HepG2 (cell line): ENCODE measurements at regions not wholly inside any gene's neighbourhood (a gene's known extent, or its start where the extent isn't known, plus 50 kb on each side); places are given as distances from the start of the nearest gene placed in this dataset.
"Not testable (repeated sequence)": the region's sequence is repeated elsewhere in the genome, so short reads cannot be mapped to it uniquely, and the experiment has no call there.

Source experiments
- ATAC-seq: fragments of 200-7000 bp; cut with Tn5 transposase; 3 replicates; pipeline ENCODE4 v1.9.1; 2020; ENCODE audit warnings: mild to moderate bottlenecking, moderate library complexity
- BruUV-seq: library from RNA; stranded (reverse); fragments of 400-500 nt; replicated peaks from 2 replicates; lab custom pipeline; 2021; lab: Mats Ljungman, UMichigan
- CTCF ChIA-PET: fragments of 300-600 bp; formaldehyde crosslinking; extraction: SDS; loops from one replicate; lab custom pipeline; 2021; ENCODE audit warnings: low total read pairs, inconsistent platforms, low intra/inter-chr PET ratio; lab: Yijun Ruan, JAX
- POLR2A ChIA-PET: fragments of 350-600 bp; sonication (Branson Sonifier 250); formaldehyde crosslinking; loops from one replicate; lab custom pipeline; 2020; ENCODE audit warnings: antibody characterized with exemption, inconsistent platforms; lab: Yijun Ruan, JAX
- DNase-seq: peaks from one replicate; pipeline ENCODE4 v3.0.0-alpha.2; 2015; ENCODE audit warnings: low spot score
- FAIRE-seq: peaks from 3 replicates; lab custom pipeline; 2011; peaks lifted over from hg19 to GRCh38; lab: Jason Lieb, UNC
- H2AFZ ChIP-seq: one replicate; pipeline ENCODE4 v1.6.1; 2011; ENCODE audit warnings: low read length, inconsistent platforms
- H3K27ac ChIP-seq: fragments of 300-600 bp; 3 replicates; pipeline ENCODE4 v1.8.0; 2011; ENCODE audit warnings: mixed run types, mild to moderate bottlenecking, mixed read lengths, low read length, inconsistent platforms; ENCODE audit not compliant: insufficient read depth; ENCODE audit errors: extremely low read length
- H3K27me3 ChIP-seq, 2 experiments: fragments of 200-600 bp in 1 of 2; 2 replicates in 1 of 2; 3 replicates in 1 of 2; pipeline versions ENCODE4 v1.6.0 to v1.8.0; 2011; ENCODE audit warnings: low read length in 2 of 2, mild to moderate bottlenecking in 2 of 2, moderate library complexity in 2 of 2, inconsistent platforms in 1 of 2; ENCODE audit not compliant: insufficient read depth in 2 of 2, control insufficient read depth in 1 of 2
- H3K36me3 ChIP-seq, 2 experiments: fragments of 200-600 bp in 1 of 2; replicated peaks in 1 of 2; 2 replicates in 1 of 2; 3 replicates in 1 of 2; pipeline versions ENCODE4 v1.5.1 to v1.8.0; 2011; ENCODE audit warnings: low read length in 2 of 2, inconsistent platforms in 1 of 2; ENCODE audit not compliant: insufficient read depth in 2 of 2, control insufficient read depth in 1 of 2
- H3K4me1 ChIP-seq: 2 replicates; pipeline ENCODE4 v1.5.1; 2012; ENCODE audit warnings: low read length, inconsistent platforms; ENCODE audit not compliant: insufficient read depth
- H3K4me2 ChIP-seq: 2 replicates; pipeline ENCODE4 v1.6.0; 2011; ENCODE audit warnings: low read depth, low read length, inconsistent platforms
- H3K4me3 ChIP-seq, 3 experiments: fragments of 200-600 bp in 1 of 3; sonication (generic), shearing (Covaris generic) in 1 of 3; replicated peaks in 1 of 3; 2 replicates each; pipeline ENCODE4 v1.5.1; 2011 to 2016; ENCODE audit warnings: low read length in 3 of 3, inconsistent platforms in 2 of 3, low read depth in 2 of 3, mild to moderate bottlenecking in 2 of 3, control low read depth in 1 of 3, mixed read lengths in 1 of 3; ENCODE audit not compliant: insufficient read depth in 1 of 3
- H3K79me2 ChIP-seq: one replicate; pipeline ENCODE4 v1.6.1; 2011; ENCODE audit warnings: low read length, inconsistent platforms; ENCODE audit not compliant: insufficient read depth
- H3K9ac ChIP-seq: 2 replicates; pipeline ENCODE4 v1.6.0; 2011; ENCODE audit warnings: mild to moderate bottlenecking, low read depth, low read length, inconsistent platforms; ENCODE audit not compliant: insufficient read depth
- H3K9me3 ChIP-seq: 2 replicates; pipeline ENCODE4 v1.5.1; 2012; ENCODE audit warnings: mild to moderate bottlenecking, low read length
- H4K20me1 ChIP-seq: 2 replicates; pipeline ENCODE4 v1.6.0; 2011; ENCODE audit warnings: inconsistent platforms, mild to moderate bottlenecking, low read length, moderate library complexity; ENCODE audit not compliant: insufficient read depth
- CBX2 ChIP-seq, 2 experiments: fragments of 200-600 bp in 1 of 2; sonication (generic); formaldehyde crosslinking in 1 of 2; IDR thresholded peaks; 2 replicates each; pipeline versions ENCODE4 v1.7.0 to v1.8.1; 2018 to 2022; ENCODE audit warnings: low read depth in 2 of 2, low read length in 1 of 2, mild to moderate bottlenecking in 1 of 2, missing genetic modification reagents in 1 of 2
- ELF1 ChIP-seq: sonication (generic); formaldehyde crosslinking; IDR thresholded peaks from 2 replicates; pipeline ENCODE4 v1.4.0; 2020; ENCODE audit warnings: missing genetic modification reagents
- ZNF205 ChIP-seq: IDR thresholded peaks from 2 replicates; pipeline ENCODE4 v1.6.1; 2018; ENCODE audit warnings: missing biosample characterization, missing genetic modification reagents
- WGBS: methylation state at CpG from one replicate; pipeline ENCODE4 v1.1.6; 2017; ENCODE audit warnings: low lambda C conversion rate; 5-methylcytosine and 5-hydroxymethylcytosine counted together
- in situ Hi-C: cut with HindIII; loops from 2 replicates; pipeline ENCODE4 v1.10.0; 2017; ENCODE audit warnings: low pct_unique_long_range_greater_than_20kb; ENCODE audit not compliant: extremely low pct_ligation_motif_present
- intact Hi-C: fragments of 100-400 bp; cut with micrococcal nuclease; formaldehyde crosslinking; loops from one replicate; pipeline ENCODE4 v1.10.0; 2022; ENCODE audit not compliant: unreplicated experiment
- TF ChIP-seq, protein P1 (sequence below): sonication (generic); formaldehyde crosslinking; IDR thresholded peaks from 2 replicates; pipeline ENCODE4 v1.4.0; 2020; ENCODE audit warnings: mild to moderate bottlenecking, missing genetic modification reagents
- TF ChIP-seq, protein P2 (sequence below): sonication (generic); formaldehyde crosslinking; IDR thresholded peaks from 2 replicates; pipeline ENCODE4 v1.8.0; 2022; ENCODE audit warnings: mild to moderate bottlenecking, missing genetic modification reagents, moderate library complexity
- TF ChIP-seq, protein P3 (sequence below): sonication (generic); formaldehyde crosslinking; IDR thresholded peaks from 2 replicates; pipeline ENCODE4 v1.4.0; 2020; ENCODE audit warnings: missing genetic modification reagents

DNA sequence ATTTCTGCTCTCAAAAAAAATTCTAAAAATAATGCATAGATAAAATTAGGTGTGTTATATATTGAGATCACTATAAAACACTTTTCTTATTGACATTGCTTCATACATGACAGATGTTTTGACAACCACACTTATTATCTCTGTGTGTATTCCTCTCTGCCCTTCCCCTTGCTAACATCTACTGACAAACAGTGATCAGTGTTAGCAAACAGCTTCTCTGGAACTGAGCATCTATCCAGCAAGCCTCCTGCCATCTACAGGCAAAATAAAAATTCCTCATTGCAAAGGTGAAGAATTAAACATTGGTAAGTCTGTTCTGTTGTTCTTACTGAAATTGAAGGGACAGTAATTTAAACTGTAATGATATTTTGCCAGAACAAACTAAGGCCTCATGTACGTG is 2153.9 kb downstream of the NCAM2 start:
- Histone ChIP-seq H3K9ac (no peak overlapping the region), H3K27ac (no peak overlapping the region), H3K36me3 (no peaks in the 10 kb centered on the region), H4K20me1 (no peaks in the 10 kb centered on the region), H3K9me3 (peaks cover 83% of the 10 kb centered on the region), H2AFZ (no peak overlapping the region), H3K27me3 (no peaks in the 10 kb centered on the region), H3K4me3 (no peak overlapping the region), H3K79me2 (no peaks in the 10 kb centered on the region), H3K4me1 (no peaks in the 10 kb centered on the region), H3K4me2 (no peak overlapping the region)
- no peak for FAIRE-seq
- no peak for DNase-seq
- BruUV-seq, result no TSS peak
- no peak for ATAC-seq
- POLR2A ChIA-PET, result no interaction called here
- intact Hi-C loops (no loop called here), in situ Hi-C loops (no loop called here)
- 4% methylated on average over 1 of the region's 1 CpG for WGBS
- TF ChIP-seq, protein P1, sequence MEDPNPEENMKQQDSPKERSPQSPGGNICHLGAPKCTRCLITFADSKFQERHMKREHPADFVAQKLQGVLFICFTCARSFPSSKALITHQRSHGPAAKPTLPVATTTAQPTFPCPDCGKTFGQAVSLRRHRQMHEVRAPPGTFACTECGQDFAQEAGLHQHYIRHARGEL, result no peak
- TF ChIP-seq CBX2 (IDR thresholded peaks at IDR 0.05; ENCODE audit: low read depth, low read length) (no peak), CBX2 (CRISPR knock-in tag; IDR thresholded peaks at IDR 0.05; ENCODE audit: low read depth) (no peak), ELF1 (no peak), ZNF205 (CRISPR knock-in tag) (no peak)
- TF ChIP-seq, protein P2, sequence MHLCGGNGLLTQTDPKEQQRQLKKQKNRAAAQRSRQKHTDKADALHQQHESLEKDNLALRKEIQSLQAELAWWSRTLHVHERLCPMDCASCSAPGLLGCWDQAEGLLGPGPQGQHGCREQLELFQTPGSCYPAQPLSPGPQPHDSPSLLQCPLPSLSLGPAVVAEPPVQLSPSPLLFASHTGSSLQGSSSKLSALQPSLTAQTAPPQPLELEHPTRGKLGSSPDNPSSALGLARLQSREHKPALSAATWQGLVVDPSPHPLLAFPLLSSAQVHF (CRISPR knock-in tag), result no peak
- TF ChIP-seq, protein P3, sequence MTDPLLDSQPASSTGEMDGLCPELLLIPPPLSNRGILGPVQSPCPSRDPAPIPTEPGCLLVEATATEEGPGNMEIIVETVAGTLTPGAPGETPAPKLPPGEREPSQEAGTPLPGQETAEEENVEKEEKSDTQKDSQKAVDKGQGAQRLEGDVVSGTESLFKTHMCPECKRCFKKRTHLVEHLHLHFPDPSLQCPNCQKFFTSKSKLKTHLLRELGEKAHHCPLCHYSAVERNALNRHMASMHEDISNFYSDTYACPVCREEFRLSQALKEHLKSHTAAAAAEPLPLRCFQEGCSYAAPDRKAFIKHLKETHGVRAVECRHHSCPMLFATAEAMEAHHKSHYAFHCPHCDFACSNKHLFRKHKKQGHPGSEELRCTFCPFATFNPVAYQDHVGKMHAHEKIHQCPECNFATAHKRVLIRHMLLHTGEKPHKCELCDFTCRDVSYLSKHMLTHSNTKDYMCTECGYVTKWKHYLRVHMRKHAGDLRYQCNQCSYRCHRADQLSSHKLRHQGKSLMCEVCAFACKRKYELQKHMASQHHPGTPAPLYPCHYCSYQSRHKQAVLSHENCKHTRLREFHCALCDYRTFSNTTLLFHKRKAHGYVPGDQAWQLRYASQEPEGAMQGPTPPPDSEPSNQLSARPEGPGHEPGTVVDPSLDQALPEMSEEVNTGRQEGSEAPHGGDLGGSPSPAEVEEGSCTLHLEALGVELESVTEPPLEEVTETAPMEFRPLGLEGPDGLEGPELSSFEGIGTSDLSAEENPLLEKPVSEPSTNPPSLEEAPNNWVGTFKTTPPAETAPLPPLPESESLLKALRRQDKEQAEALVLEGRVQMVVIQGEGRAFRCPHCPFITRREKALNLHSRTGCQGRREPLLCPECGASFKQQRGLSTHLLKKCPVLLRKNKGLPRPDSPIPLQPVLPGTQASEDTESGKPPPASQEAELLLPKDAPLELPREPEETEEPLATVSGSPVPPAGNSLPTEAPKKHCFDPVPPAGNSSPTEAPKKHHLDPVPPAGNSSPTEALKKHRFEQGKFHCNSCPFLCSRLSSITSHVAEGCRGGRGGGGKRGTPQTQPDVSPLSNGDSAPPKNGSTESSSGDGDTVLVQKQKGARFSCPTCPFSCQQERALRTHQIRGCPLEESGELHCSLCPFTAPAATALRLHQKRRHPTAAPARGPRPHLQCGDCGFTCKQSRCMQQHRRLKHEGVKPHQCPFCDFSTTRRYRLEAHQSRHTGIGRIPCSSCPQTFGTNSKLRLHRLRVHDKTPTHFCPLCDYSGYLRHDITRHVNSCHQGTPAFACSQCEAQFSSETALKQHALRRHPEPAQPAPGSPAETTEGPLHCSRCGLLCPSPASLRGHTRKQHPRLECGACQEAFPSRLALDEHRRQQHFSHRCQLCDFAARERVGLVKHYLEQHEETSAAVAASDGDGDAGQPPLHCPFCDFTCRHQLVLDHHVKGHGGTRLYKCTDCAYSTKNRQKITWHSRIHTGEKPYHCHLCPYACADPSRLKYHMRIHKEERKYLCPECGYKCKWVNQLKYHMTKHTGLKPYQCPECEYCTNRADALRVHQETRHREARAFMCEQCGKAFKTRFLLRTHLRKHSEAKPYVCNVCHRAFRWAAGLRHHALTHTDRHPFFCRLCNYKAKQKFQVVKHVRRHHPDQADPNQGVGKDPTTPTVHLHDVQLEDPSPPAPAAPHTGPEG, result no peak
- CTCF ChIA-PET, result no interaction called here

DNA sequence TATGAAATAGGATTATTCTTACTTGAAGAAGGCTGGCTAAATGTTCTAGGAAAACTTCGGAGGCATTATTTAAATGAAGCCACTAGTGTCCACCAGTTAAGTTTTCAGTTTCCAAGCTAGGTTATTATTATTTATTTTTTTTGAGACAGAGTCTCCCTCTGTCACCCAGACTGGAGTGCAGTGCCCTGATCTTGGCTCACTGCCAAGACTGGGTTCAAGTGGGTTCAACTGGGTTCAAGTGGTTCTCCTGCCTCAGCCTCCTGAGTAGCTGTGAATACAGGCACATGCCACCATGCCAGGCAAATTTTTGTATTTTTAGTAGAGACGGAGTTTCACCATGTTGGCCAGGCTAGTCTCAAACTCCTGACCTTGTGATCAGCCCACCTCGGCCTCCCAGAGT is 2155.6 kb downstream of the NCAM2 start:
- 7% methylated on average over 3 of the region's 3 CpGs for WGBS

More for the DNA sequence above, 2155.6 kb downstream of the NCAM2 start:
- FAIRE-seq, H4K20me1 ChIP-seq, H3K27ac ChIP-seq, H3K36me3 ChIP-seq, intact Hi-C loops, H3K79me2 ChIP-seq, CTCF ChIA-PET, H3K27me3 ChIP-seq, H3K4me3 ChIP-seq, H3K4me2 ChIP-seq, POLR2A ChIA-PET, ATAC-seq, BruUV-seq, DNase-seq, H2AFZ ChIP-seq, in situ Hi-C loops, H3K4me1 ChIP-seq, H3K9ac ChIP-seq: not testable (repeated sequence)
- H3K9me3 ChIP-seq, result peaks cover 86% of the 10 kb centered on the region
